ENCODE measurements at regions not wholly inside any gene's neighbourhood (a gene's known extent, or its start where the extent isn't known, plus 50 kb on each side); places are given as distances from the start of the nearest gene placed in this dataset.

GRCh38 chr17:31792007-31792585, 66.9 kb downstream of the COPRS start:
- Histone ChIP-seq H3K27me3 (replicated peaks in 1 of 4; ENCODE audit: control extremely low read depth in 1 of 4, control insufficient read depth in 3 of 4, insufficient read depth in 4 of 4, low read length in 3 of 4) (no peaks in the 10 kb centered on the region), H3K79me2 (ENCODE audit: control insufficient read depth, insufficient read depth, low read length) (no peaks in the 10 kb centered on the region), H3K4me2 (replicated peaks; ENCODE audit: low read depth, low read length, poor library complexity, severe bottlenecking) (no peak overlapping the region), H3K36me3 (replicated peaks in 1 of 2; ENCODE audit: control extremely low read depth in 1 of 2, control insufficient read depth in 1 of 2, extremely low read depth in 1 of 2, insufficient read depth in 2 of 2, low read length in 1 of 2) (no peaks in the 10 kb centered on the region), H3K9ac (ENCODE audit: low read length) (no peak overlapping the region), H3K27ac (ENCODE audit: low read length in 2 of 2) (no peak overlapping the region), H4K20me1 (ENCODE audit: control insufficient read depth, insufficient read depth, low read length, poor library complexity, severe bottlenecking) (no peaks in the 10 kb centered on the region), H3K9me3 (ENCODE audit: control extremely low read depth in 1 of 3, control insufficient read depth in 2 of 3, insufficient read depth in 1 of 3, low read length in 2 of 3) (no peaks in the 10 kb centered on the region), H3K4me1 (ENCODE audit: control insufficient read depth in 2 of 2, insufficient read depth in 2 of 2, low read length in 2 of 2) (peaks cover 0 to 4% of the 10 kb centered on the region in 2 donors), H2AFZ (ENCODE audit: insufficient read depth, low read depth, low read length, poor library complexity, severe bottlenecking) (no peak overlapping the region), H3K4me3 (ENCODE audit: control extremely low read depth in 1 of 5, extremely low read depth in 1 of 5, insufficient read depth in 1 of 5, low read depth in 2 of 5, low read length in 4 of 5) (no peak overlapping the region)
- Mint-ChIP-seq H3K9me3 (ENCODE audit: insufficient read depth) (peaks cover 2% of the 10 kb centered on the region), H3K27me3 (no peaks in the 10 kb centered on the region), H3K4me1 (peaks cover 9% of the 10 kb centered on the region), H3K4me3 (no peak overlapping the region), H3K27ac (no peak overlapping the region)
- POLR2A ChIA-PET = no interaction called here
- CTCF ChIA-PET = no interaction called here
- TF ChIP-seq EZH2 (IDR thresholded peaks at IDR 0.05; ENCODE audit: borderline replicate concordance, insufficient read depth, low read depth, low read length, poor library complexity, severe bottlenecking) = no peak
- no peak for TF ChIP-seq CTCF (IDR thresholded peaks at IDR 0.05)
- ATAC-seq (ENCODE audit: low read depth) (no peak), DNase-seq (no peak)
- 46% methylated on average over 6 of the region's 6 CpGs for WGBS (ENCODE audit: insufficient coverage)
- intact Hi-C loops (cut with micrococcal nuclease) = no loop called here

GRCh38 chr17:31789707-31790505, 69.1 kb downstream of the COPRS start:
- Histone ChIP-seq H3K4me1 (ENCODE audit: control insufficient read depth in 2 of 2, insufficient read depth in 2 of 2, low read length in 2 of 2) (peaks cover 0 to 4% of the 10 kb centered on the region in 2 donors), H3K79me2 (ENCODE audit: control insufficient read depth, insufficient read depth, low read length) (no peaks in the 10 kb centered on the region), H3K9ac (ENCODE audit: low read length) (no peak overlapping the region), H3K4me3 (ENCODE audit: control extremely low read depth in 1 of 5, extremely low read depth in 1 of 5, insufficient read depth in 1 of 5, low read depth in 2 of 5, low read length in 4 of 5) (no peak overlapping the region), H4K20me1 (ENCODE audit: control insufficient read depth, insufficient read depth, low read length, poor library complexity, severe bottlenecking) (no peaks in the 10 kb centered on the region), H3K27me3 (replicated peaks in 1 of 4; ENCODE audit: control extremely low read depth in 1 of 4, control insufficient read depth in 3 of 4, insufficient read depth in 4 of 4, low read length in 3 of 4) (no peaks in the 10 kb centered on the region), H3K4me2 (replicated peaks; ENCODE audit: low read depth, low read length, poor library complexity, severe bottlenecking) (no peak overlapping the region), H2AFZ (ENCODE audit: insufficient read depth, low read depth, low read length, poor library complexity, severe bottlenecking) (no peak overlapping the region), H3K36me3 (replicated peaks in 1 of 2; ENCODE audit: control extremely low read depth in 1 of 2, control insufficient read depth in 1 of 2, extremely low read depth in 1 of 2, insufficient read depth in 2 of 2, low read length in 1 of 2) (no peaks in the 10 kb centered on the region), H3K27ac (ENCODE audit: low read length in 2 of 2) (no peak overlapping the region), H3K9me3 (ENCODE audit: control extremely low read depth in 1 of 3, control insufficient read depth in 2 of 3, insufficient read depth in 1 of 3, low read length in 2 of 3) (no peaks in the 10 kb centered on the region)
- DNase-seq (peak; percentile 54), ATAC-seq (ENCODE audit: low read depth) (peak; percentile 78)
- CTCF ChIA-PET = no interaction called here
- Mint-ChIP-seq H3K27me3 (no peaks in the 10 kb centered on the region), H3K4me3 (no peak overlapping the region), H3K9me3 (ENCODE audit: insufficient read depth) (peaks cover 2% of the 10 kb centered on the region), H3K4me1 (peaks cover 9% of the 10 kb centered on the region), H3K27ac (no peak overlapping the region)
- POLR2A ChIA-PET = interaction anchor here (0.6 to 0.7 kb wide), 2 partner anchors 209 to 294 kb away, joined by 4 to 10 read pairs; no protein-coding TSS in a partner anchor
- TF ChIP-seq CTCF (IDR thresholded peaks at IDR 0.05) (no peak), EZH2 (IDR thresholded peaks at IDR 0.05; ENCODE audit: borderline replicate concordance, insufficient read depth, low read depth, low read length, poor library complexity, severe bottlenecking) (no peak)
- intact Hi-C loops (cut with micrococcal nuclease) = no loop called here
- 87% methylated on average over 8 of the region's 12 CpGs for WGBS (ENCODE audit: insufficient coverage)
